Skeletal muscle tissue (tissue), 3 donors: ENCODE measurements at regions not wholly inside any gene's neighbourhood (a gene's known extent, or its start where the extent isn't known, plus 50 kb on each side); places are given as distances from the start of the nearest gene placed in this dataset.

Source experiments
- H3K27ac ChIP-seq: one replicate; pipeline ENCODE4 v1.7.0; 2013; ENCODE audit warnings: mild to moderate bottlenecking, low read depth, low read length, inconsistent platforms
- H3K27me3 ChIP-seq, 3 donors: one replicate each; pipeline ENCODE4 v1.7.0; 2013; ENCODE audit warnings: low read length in 3 of 3; ENCODE audit not compliant: control insufficient read depth in 3 of 3, insufficient read depth in 3 of 3
- H3K36me3 ChIP-seq, 3 donors: one replicate each; pipeline ENCODE4 v1.7.0; 2013; ENCODE audit warnings: low read length in 3 of 3; ENCODE audit not compliant: control insufficient read depth in 3 of 3, insufficient read depth in 3 of 3
- H3K4me1 ChIP-seq, 3 donors: one replicate each; pipeline ENCODE4 v1.7.0; 2013; ENCODE audit warnings: low read length in 3 of 3, mild to moderate bottlenecking in 3 of 3; ENCODE audit not compliant: control insufficient read depth in 3 of 3, insufficient read depth in 3 of 3
- H3K4me3 ChIP-seq, 3 donors: one replicate each; pipeline ENCODE4 v1.7.0; 2013; ENCODE audit warnings: low read length in 3 of 3
- H3K9ac ChIP-seq, 3 donors: one replicate each; pipeline ENCODE4 v1.7.0; 2013; ENCODE audit warnings: low read length in 3 of 3, mild to moderate bottlenecking in 3 of 3, moderate library complexity in 2 of 3, low read depth in 1 of 3
- H3K9me3 ChIP-seq, 3 donors: one replicate each; pipeline ENCODE4 v1.7.0; 2013; ENCODE audit warnings: low read length in 3 of 3; ENCODE audit not compliant: control insufficient read depth in 3 of 3
- donor health status: Osteomylitis.

GRCh38 chr6:156707818-156708217, 69.4 kb upstream of the ARID1B start:
- Histone ChIP-seq H3K27me3 (no peaks in the 10 kb centered on the region), H3K9ac (no peak overlapping the region), H3K36me3 (no peaks in the 10 kb centered on the region), H3K4me1 (no peaks in the 10 kb centered on the region), H3K9me3 (no peaks in the 10 kb centered on the region), H3K4me3 (no peak overlapping the region), H3K27ac (no peak overlapping the region)

GRCh38 chr6:156703719-156704118, 73.5 kb upstream of the ARID1B start:
- H3K27me3 ChIP-seq, result no peaks in the 10 kb centered on the region
- H3K4me3 ChIP-seq, result peak overlapping the region in 1 of 3 donors; percentile 11
- no peaks in the 10 kb centered on the region for H3K36me3 ChIP-seq
- no peaks in the 10 kb centered on the region for H3K4me1 ChIP-seq
- H3K9me3 ChIP-seq, result no peaks in the 10 kb centered on the region
- no peak overlapping the region for H3K27ac ChIP-seq
- no peak overlapping the region for H3K9ac ChIP-seq

GRCh38 chr6:156701966-156702365, 75.2 kb upstream of the ARID1B start:
- no peaks in the 10 kb centered on the region for H3K9me3 ChIP-seq
- no peaks in the 10 kb centered on the region for H3K4me1 ChIP-seq
- H3K27ac ChIP-seq, result no peak overlapping the region
- no peak overlapping the region for H3K4me3 ChIP-seq
- H3K27me3 ChIP-seq, result no peaks in the 10 kb centered on the region
- H3K36me3 ChIP-seq, result no peaks in the 10 kb centered on the region
- no peak overlapping the region for H3K9ac ChIP-seq

GRCh38 chr6:156700440-156701057, 76.6 kb upstream of the ARID1B start:
- no peaks in the 10 kb centered on the region for H3K9me3 ChIP-seq
- H3K4me1 ChIP-seq, result no peaks in the 10 kb centered on the region
- no peaks in the 10 kb centered on the region for H3K36me3 ChIP-seq
- no peak overlapping the region for H3K27ac ChIP-seq
- no peaks in the 10 kb centered on the region for H3K27me3 ChIP-seq
- no peak overlapping the region for H3K9ac ChIP-seq
- H3K4me3 ChIP-seq, result no peak overlapping the region

- Histone ChIP-seq H3K36me3 (no peaks in the 10 kb centered on the region), H3K27ac (no peak overlapping the region), H3K4me1 (no peaks in the 10 kb centered on the region), H3K4me3 (no peak overlapping the region), H3K27me3 (no peaks in the 10 kb centered on the region), H3K9me3 (no peaks in the 10 kb centered on the region), H3K9ac (no peak overlapping the region)
These were observed 77.2 kb upstream of the ARID1B start for GRCh38 chr6:156699935-156700334.

- Histone ChIP-seq H3K36me3 (no peaks in the 10 kb centered on the region), H3K9ac (no peak overlapping the region), H3K27me3 (no peaks in the 10 kb centered on the region), H3K9me3 (no peaks in the 10 kb centered on the region), H3K27ac (no peak overlapping the region), H3K4me1 (no peaks in the 10 kb centered on the region), H3K4me3 (no peak overlapping the region)
These were observed 78.2 kb upstream of the ARID1B start for GRCh38 chr6:156699017-156699421.

GRCh38 chr6:156698239-156699016, 78.8 kb upstream of the ARID1B start:
- H3K27me3 ChIP-seq, result no peaks in the 10 kb centered on the region
- H3K27ac ChIP-seq, result no peak overlapping the region
- H3K9ac ChIP-seq, result no peak overlapping the region
- no peaks in the 10 kb centered on the region for H3K4me1 ChIP-seq
- no peaks in the 10 kb centered on the region for H3K9me3 ChIP-seq
- H3K4me3 ChIP-seq, result no peak overlapping the region
- H3K36me3 ChIP-seq, result no peaks in the 10 kb centered on the region

GRCh38 chr6:156697225-156697830, 79.8 kb upstream of the ARID1B start:
- Histone ChIP-seq H3K27me3 (no peaks in the 10 kb centered on the region), H3K9me3 (no peaks in the 10 kb centered on the region), H3K27ac (no peak overlapping the region), H3K4me3 (no peak overlapping the region), H3K36me3 (no peaks in the 10 kb centered on the region), H3K9ac (no peak overlapping the region), H3K4me1 (no peaks in the 10 kb centered on the region)

GRCh38 chr6:156695742-156696141, 81.4 kb upstream of the ARID1B start:
- H3K27me3 ChIP-seq, result no peaks in the 10 kb centered on the region
- H3K9me3 ChIP-seq, result no peaks in the 10 kb centered on the region

GRCh38 chr6:156694679-156695078, 82.5 kb upstream of the ARID1B start:
- Histone ChIP-seq H3K36me3 (no peaks in the 10 kb centered on the region), H3K9ac (no peak overlapping the region), H3K9me3 (no peaks in the 10 kb centered on the region), H3K4me1 (no peaks in the 10 kb centered on the region), H3K27me3 (no peaks in the 10 kb centered on the region), H3K27ac (no peak overlapping the region), H3K4me3 (no peak overlapping the region)

More at GRCh38 chr6:156695742-156696141, 81.4 kb upstream of the ARID1B start:
- no peaks in the 10 kb centered on the region for H3K4me1 ChIP-seq
- H3K36me3 ChIP-seq, result no peaks in the 10 kb centered on the region
- H3K9ac ChIP-seq, result no peak overlapping the region
- no peak overlapping the region for H3K27ac ChIP-seq
- no peak overlapping the region for H3K4me3 ChIP-seq
